Sciatic nerve (tissue), 2 donors: ENCODE measurements at regions not wholly inside any gene's neighbourhood (a gene's known extent, or its start where the extent isn't known, plus 50 kb on each side); places are given as distances from the start of the nearest gene placed in this dataset.

Experiments
- ATAC-seq: fragments of 200-7000 bp; cut with Tn5 transposase; one replicate; pipeline ENCODE4 v1.9.1; 2020; ENCODE audit warnings: mild to moderate bottlenecking, moderate library complexity
- DNase-seq: peaks from one replicate; pipeline ENCODE4 v3.0.0-alpha.2; 2020; ENCODE audit warnings: low spot score
- intact Hi-C: fragments of 100-400 bp; cut with DNase I; formaldehyde crosslinking; loops from one replicate; pipeline ENCODE4 v1.14.2; 2022
- donor health status: DM: no; HTN: no; CAD: no.
- donor health status: DM: no; HTN: no; CAD: no.

DNA sequence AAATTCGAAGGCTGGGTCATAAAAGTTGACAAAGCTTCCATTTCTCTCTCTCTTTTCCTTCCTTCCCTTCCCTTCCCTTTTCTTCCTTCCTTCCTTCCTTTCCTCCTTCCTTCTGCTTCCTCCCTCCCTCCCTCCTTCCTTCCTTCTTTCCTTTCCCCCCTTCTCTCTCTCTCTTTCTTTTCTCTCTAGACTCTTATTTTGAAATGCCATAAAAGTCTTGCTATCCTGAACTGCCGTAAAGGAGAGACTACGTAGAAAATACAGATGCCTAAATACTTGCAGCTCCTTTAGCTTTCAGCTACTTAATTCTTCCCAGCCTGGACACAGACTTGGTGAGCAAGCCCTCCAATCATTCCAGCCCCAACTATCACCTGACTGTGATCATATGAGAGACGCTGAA is 1644.4 kb downstream of the FAM181B start:
- ATAC-seq (no peak), DNase-seq (no peak)
- intact Hi-C loops: no loop called here

DNA sequence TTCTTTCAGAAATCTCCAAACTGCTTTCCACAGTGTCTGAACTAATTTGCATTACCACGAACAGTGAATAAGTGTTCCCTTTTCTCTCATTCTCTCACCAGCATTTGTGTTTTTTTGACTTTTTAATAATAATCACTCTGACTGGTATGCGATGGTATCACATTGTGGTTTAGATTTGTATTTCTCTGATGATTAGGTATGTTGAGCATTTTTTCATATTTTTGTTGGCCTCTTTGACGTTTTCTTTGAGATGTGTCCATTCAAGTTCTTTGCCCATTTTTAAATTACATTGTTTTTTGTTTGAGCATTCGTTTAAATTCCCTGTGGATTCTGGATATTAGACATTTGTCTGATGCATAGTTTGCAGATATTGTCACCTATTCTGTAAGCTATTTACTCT is 1639.6 kb upstream of the TENM4 start:
- ATAC-seq (no peak), DNase-seq (no peak)
- intact Hi-C loops: no loop called here

DNA sequence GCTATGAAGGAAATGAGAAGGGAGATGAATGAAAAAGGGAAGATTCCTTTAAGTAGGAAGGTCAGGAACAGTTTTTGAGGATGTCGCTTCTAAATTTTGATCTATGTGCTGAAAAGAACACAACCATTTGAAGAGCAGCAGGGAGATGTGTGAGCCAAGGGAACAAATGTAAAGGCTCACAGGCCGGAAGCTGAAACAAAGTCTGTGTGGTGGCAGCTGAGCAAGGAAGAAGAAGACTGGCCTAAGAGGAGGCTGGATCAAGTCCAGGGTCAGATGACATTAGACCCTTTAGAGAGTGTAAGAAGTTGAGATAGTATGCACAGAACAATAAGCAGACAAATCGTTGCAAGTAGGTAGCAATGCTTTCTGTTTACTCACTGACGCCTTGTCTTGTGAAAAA is 1631.4 kb upstream of the TENM4 start:
- DNase-seq (no peak), ATAC-seq (no peak)
- intact Hi-C loops: no loop called here

DNA sequence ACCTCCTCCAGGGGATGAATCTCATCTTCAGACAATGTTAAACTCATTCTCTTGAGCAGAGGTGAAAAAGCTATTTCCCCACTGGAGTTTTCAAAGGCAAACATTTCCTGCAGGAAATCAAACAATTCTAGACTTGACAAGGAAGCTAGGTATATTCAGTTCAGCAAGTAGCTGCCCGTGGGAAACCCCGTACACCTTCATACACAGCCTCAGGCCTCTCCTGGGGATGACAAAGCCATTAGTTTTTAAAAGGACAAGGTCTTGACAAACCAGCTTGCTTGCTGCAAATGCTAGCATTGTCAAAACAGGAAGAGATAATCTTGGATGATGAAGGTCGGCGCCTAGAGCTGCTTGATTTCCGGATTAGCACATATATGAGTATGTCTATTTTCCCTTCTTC is 1630.8 kb upstream of the TENM4 start:
- ATAC-seq: no peak
- DNase-seq: no peak
- intact Hi-C loops: no loop called here

DNA sequence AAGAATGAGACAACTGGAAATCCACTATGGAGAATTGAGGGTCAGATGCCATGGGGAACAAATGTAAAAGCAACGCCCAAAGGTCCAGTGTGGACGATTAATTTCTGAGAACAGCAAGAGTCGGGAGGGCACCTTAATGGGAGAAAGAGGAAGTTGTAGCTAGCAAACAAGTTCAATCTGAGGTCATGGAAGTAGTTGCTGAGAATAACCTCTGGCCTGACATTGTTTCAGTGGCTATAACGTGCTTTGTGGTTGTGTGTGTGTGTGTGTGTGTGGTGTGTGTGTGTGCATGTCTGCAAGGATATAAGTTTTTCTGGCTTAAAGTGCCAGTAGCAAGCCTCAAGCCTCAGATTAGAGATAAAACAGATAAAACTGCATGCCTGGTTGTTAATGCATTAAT is 1630.1 kb upstream of the TENM4 start:
- ATAC-seq: no peak
- intact Hi-C loops: no loop called here

GRCh38 chr11:81059356-81059755 is 1618.5 kb upstream of the TENM4 start:
- DNase-seq (no peak), ATAC-seq (no peak)
- intact Hi-C loops: no loop called here

More for the DNA sequence above, 1630.1 kb upstream of the TENM4 start:
- DNase-seq: no peak

DNA sequence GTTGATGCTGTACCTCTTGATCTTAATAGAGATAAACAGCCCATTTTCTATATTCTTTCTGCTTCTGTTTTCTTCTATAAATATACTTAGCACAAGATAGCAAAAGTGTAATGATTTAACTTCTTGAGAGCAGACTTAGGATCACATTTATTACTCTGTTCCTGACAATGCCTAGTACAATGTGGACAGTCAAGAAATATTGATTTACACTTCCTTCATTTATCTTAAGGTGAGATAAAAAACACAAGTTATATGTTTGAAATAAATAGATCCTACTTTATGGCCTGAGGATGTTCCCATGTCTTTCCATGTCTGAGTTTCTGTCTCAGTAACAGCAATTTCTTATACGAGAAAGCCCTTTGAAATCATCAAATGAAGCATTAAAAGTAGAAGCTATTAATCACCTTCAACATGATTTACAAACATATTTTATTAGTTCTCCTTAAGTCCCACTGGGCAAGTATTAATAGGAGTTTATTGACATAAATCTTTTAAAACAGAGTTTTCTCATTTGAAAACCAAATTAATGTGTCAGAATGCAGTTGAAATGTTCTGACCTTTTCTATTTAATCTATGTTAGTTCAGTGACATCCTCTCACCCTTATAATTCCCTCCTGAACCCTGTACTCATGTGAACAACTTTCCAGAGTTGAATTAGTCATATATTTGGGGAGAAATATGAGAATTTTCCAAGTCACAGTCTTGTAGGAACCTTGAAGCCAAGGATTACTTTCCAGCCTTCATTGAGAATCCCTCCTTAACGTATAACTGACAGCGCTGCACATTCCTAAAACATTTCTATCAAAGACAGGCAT is 1611.7 kb upstream of the TENM4 start:
- intact Hi-C loops: no loop called here
- DNase-seq: no peak
- ATAC-seq: no peak

GRCh38 chr11:81039916-81040524 is 1599.2 kb upstream of the TENM4 start:
- DNase-seq: no peak
- ATAC-seq: no peak
- intact Hi-C loops: no loop called here

- DNase-seq (no peak), ATAC-seq (no peak)
- intact Hi-C loops: no loop called here
Measured at GRCh38 chr11:81036168-81036870, 1595.5 kb upstream of the TENM4 start.

GRCh38 chr11:81033779-81034540 is 1593.1 kb upstream of the TENM4 start:
- DNase-seq (no peak), ATAC-seq (no peak)
- intact Hi-C loops: no loop called here

GRCh38 chr11:81032906-81033305 is 1592.1 kb upstream of the TENM4 start:
- intact Hi-C loops: no loop called here
- DNase-seq (no peak), ATAC-seq (no peak)

GRCh38 chr11:81030186-81030585 is 1589.4 kb upstream of the TENM4 start:
- ATAC-seq: no peak
- intact Hi-C loops: no loop called here
- DNase-seq: no peak

- DNase-seq (no peak), ATAC-seq (no peak)
- intact Hi-C loops: no loop called here
Measured at GRCh38 chr11:81026032-81026431, 1585.2 kb upstream of the TENM4 start.

DNA sequence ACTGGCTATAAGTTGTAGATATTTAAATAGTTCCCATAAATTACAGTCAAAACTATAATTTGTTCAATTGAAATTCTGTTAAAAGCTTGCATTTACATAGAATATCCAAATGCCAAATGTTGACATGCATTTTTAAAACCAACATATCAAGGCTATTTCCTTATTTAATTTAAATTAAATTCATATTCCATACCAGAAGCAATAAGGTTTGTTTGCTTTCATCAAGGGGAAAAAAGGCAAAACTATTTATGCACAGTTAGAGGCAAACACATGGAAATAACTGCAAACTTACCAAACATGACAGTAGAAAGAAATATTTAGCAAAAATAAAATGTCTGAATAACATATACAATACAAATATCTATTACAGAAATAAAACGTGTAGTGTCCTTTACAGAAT is 1581.2 kb upstream of the TENM4 start:
- DNase-seq (no peak), ATAC-seq (no peak)
- intact Hi-C loops: no loop called here

GRCh38 chr11:81010631-81011030 is 1569.8 kb upstream of the TENM4 start:
- no peak for ATAC-seq

DNA sequence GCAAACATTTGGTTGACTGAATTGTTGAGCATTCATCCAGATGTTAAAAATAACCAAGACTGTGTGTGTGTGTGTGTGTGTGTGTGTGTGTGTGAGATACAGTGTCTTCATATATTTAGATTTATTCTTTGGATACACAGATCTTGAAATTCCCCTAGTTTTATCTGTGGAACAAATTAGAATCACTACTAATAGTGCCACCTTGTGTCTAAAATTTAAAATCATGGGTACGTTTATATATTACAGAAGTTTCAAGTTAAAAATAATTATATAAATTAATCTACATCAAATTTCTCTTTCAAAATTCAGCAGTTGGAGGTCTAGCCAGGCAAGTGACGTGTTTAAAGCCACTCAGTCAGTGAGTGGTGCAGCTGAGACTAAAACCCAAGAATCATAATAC is 1566.2 kb upstream of the TENM4 start:
- DNase-seq (no peak), ATAC-seq (no peak)
- intact Hi-C loops: no loop called here

More at GRCh38 chr11:81010631-81011030, 1569.8 kb upstream of the TENM4 start:
- intact Hi-C loops: no loop called here
- DNase-seq: no peak

DNA sequence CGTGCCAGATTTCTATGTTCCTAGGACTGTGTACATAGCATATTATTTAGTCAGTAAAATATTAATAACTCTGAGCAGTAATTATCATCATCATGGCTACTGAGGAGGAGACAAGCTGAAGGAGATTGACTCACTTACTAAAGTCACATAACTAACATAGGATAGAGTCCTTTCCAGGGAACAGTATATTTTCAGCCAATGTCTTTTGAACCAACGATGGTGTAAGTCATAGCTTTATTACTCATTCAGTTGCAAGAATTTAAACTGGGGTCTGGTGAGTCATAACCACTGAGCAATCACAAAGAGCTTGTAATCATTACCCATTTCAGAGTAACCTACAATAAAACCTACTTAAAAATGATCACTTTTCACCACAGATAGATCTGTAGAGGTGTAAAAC is 1564.8 kb upstream of the TENM4 start:
- no peak for DNase-seq
- intact Hi-C loops: no loop called here
- ATAC-seq: no peak

DNA sequence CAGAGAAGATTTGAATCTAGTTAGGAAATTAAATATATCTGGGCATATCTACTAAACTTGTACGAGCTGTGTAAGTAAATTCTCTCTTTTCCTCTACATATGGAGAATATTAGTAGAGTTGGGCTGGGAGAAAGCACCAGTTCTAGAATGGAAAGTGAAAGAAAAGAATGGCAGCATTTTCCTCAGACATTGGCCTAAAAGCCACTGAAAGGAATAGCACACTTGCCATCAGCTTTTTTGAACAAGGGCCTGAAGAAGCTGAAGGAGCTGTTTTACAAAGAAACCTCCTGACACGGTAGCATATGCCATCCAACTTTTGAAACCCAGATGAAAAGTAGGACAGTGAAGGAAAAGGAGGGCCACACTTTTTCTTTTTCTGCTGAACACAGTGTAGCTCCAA is 1563.7 kb upstream of the TENM4 start:
- no peak for DNase-seq
- intact Hi-C loops: no loop called here
- no peak for ATAC-seq

GRCh38 chr11:81002374-81002773 is 1561.5 kb upstream of the TENM4 start:
- DNase-seq: no peak

GRCh38 chr11:81000735-81001134 is 1559.9 kb upstream of the TENM4 start:
- DNase-seq (no peak), ATAC-seq (no peak)
- intact Hi-C loops: no loop called here

More at GRCh38 chr11:81002374-81002773, 1561.5 kb upstream of the TENM4 start:
- ATAC-seq: no peak
- intact Hi-C loops: no loop called here
